HG02885 (cell line): ENCODE measurements at regions not wholly inside any gene's neighbourhood (a gene's known extent, or its start where the extent isn't known, plus 50 kb on each side); places are given as distances from the start of the nearest gene placed in this dataset.
"Not testable (repeated sequence)": the region's sequence is repeated elsewhere in the genome, so short reads cannot be mapped to it uniquely, and the experiment has no call there.

Experiments
- ATAC-seq: cut with Tn5 transposase; IDR thresholded peaks from one replicate; pipeline ENCODE4 v1.9.1; 2021; ENCODE audit warnings: mild to moderate bottlenecking; ENCODE audit not compliant: unreplicated experiment, poor library complexity

DNA sequence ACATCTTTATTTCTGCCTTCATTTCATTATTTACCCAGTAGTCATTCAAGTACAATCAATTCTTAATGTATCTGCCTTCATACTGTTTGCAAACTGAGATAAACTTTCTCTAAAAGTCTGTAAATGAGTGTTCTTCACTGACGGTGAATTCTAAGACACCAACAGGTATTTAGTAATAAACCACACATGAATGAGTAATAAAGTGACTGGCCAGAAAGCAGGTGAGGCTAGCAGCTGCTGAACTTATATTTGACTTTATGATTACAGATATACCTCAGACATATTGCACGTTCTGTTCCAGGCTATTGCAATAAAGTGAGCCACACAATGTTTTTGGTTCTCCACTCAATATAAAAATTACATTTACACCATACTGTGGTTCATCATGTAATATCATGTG is 1894.0 kb upstream of the RAG2 start:
- no peak for ATAC-seq

DNA sequence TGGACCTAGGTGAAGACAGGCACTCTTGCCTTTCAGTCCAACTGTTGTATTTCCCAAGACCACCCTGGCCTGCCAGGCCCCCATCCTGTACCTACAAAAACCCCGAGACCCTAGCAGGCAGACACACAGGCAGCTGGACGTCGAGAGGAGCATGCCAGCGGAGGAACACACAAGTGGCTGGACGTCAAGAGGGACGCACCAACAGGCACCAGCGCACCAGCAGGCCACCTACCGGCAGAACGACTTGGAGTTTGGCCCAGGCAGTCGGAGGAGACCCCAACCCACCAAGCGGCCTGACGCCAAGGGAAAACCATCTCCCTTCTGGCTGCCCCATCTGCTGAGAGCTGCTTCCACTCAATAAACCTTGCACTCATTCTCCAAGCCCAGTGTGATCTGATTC is 1883.4 kb upstream of the RAG2 start:
- ATAC-seq: no peak

DNA sequence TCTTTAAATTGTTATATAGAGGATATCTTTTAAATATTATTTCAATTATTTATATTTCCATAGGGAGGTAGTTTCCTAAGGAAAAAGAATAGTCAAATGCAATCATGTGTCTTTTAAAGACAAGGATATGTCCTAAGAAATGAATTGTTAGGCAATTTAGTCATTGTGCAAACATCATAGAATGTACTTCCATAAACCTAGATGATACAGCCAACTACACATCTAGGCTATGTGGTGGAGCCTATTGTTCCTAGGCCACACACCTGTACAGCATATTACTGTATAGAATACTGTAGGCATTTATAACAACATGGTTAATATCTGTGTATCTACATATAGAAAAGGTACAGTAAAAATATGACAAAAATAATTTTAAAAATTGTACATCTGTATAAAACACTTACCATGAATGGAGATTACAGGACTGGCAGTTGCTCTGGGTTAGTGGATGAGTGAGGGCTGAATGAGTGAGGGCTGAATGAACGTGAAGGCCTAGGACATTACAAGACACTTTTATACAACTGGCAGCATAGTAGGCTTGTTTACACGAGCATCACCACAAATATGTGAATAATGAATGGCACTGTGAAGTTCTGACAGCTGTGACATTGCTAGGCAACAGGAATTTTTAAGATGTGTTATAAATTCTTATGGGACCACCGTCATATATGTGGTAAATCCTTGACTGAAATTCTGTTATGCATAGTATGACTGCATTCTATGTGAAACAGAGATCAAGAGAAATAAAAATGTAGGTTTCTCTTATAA is 1879.0 kb upstream of the RAG2 start:
- ATAC-seq: no peak

DNA sequence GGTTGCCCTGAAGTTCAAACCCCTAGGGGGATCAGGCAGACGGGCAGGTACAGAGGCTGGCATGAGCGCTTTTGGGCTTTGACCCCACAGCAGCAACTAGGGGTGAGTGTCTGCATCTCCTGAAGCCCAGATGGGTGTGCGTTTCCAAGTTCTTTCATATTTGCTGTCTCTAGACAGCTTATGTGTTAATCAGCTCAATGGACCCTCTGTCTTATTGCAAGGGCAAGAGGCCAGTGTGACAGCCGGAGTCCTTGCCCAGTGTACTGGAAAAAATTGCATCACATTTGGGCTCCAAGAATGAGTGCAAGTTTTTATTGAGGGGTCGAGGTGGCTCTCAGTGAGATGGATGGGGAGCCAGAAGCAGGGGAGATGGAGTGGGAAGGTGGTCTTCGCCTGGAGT is 1863.7 kb upstream of the RAG2 start:
- no peak for ATAC-seq

DNA sequence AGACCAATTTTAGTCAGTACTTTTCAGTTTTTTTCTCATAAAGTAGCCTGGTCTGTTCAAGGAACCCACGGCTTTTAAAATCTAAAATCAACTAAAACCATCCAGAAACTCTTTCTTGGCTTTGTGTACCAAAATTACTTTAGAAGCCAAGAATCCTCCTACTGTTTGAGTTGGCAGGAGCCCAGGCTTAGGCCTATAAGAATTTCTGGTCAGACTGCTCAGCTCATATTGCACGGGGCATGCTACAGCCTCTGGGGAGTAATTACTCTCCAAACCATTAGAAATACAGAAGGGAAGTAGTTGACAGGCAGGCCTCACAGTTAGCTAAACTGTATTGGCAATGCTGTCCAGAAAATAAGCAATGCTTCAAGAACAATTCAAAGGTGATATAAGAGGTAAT is 1862.9 kb upstream of the RAG2 start:
- no peak for ATAC-seq

DNA sequence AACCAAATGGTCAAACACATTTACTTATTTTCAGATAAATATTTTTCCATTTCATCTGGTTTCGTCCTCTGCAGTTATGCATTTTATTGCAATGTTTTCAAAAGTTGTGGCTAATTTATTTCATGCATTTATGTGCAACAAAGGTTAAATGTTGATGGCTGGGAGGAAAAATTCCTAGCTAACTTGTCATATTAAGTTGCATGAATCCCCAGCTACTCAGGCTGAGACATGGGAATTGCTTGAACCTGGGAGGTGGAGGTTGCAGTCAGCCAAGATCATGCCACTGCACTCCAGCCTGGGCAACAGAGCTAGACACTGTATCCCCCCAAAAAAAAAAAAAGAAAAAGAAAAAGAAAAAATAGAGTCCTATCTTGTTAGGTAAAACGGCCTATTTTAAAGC is 1862.4 kb upstream of the RAG2 start:
- no peak for ATAC-seq

DNA sequence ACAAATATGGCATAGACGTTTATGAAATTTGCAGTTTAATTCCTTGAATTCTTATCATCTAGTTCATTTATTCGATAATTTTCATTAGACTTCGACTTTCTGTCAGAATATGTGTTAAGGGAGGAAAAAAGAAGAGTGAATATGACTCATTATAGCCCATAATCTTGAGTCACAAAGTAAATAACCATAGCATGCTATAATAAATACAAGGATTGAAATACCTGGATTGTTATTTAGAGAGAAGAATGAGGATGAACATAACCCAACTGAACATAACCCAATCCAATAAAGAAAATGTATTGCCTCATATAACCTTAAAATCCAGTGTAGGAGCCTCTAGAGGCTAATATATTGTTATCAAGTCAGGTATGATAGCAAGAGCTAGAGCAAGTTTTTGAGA is 1858.3 kb upstream of the RAG2 start:
- ATAC-seq: no peak

DNA sequence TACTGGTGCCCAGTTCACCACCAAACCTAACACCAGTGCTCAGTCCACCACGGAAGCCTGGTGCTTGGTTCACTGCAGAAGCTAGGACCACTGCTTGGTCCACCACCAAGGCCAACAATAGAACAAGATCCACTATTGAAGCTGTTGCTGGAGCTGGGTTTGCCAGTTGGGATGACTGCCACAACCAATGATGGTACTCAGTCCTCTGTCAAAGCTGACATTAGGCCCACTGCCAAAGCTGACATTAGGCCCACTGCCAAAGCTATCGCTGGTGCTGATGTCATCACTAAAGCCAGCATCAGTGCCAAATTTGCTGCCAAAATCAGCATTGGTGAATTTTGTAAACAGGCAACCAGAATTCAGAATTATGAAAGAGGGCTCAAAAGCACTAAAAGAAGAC is 1850.2 kb upstream of the RAG2 start:
- no peak for ATAC-seq

DNA sequence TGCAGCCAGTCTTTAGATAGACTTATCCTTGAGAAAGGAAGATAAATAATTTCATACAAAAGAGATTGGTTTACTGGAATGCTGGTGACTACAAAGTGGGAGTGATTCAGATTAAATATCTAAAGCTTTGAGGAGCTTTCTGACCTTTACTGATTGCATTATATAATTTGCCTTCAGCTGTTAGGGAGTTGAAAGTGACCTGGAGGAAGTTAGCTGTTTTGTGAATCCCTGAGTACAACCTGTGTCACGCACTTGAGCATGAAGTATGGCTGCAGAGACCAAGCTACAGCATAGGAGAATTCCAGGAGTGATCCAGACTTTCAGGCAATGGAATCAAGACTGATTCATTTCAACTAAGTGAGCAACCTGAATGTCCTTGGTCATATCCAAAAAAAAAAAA is 1848.3 kb upstream of the RAG2 start:
- no peak for ATAC-seq

DNA sequence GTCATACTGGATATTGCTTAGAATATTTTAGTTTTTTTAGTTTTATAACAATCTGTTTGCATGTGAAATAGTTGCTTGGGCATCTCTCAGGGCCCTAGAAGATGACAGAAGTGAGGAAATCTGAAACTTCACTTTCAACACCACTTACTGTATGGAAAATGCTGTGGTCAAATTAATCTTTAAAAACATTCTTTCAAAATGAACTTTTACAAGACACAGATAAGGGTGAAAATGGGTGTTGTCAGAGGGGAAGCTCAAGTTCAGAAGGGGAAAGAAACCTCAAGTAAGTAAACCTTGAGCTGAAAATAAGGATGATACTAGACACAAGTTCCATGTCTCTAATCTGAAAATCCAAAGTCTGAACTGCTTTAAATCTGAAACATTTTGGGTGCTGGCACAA is 1840.1 kb upstream of the RAG2 start:
- no peak for ATAC-seq

DNA sequence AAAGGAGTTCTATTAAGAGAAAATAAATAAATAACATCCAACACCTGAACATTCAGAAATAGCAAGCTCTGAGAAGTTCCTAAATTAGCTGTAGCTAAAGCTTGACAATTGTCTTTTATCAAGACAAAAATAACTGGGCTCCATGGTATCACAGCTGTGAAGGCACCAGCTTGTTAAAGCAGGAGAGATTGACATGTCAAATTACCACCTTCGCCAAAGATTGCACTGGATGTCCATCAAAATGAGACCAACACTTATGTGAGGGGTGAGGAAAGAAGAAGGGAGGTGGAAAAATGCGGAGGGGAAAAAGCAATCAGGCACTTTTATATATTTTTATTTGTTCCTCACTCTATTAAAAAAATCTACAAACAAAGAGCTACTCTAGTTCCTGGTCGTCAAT is 1827.5 kb upstream of the RAG2 start:
- ATAC-seq: no peak

DNA sequence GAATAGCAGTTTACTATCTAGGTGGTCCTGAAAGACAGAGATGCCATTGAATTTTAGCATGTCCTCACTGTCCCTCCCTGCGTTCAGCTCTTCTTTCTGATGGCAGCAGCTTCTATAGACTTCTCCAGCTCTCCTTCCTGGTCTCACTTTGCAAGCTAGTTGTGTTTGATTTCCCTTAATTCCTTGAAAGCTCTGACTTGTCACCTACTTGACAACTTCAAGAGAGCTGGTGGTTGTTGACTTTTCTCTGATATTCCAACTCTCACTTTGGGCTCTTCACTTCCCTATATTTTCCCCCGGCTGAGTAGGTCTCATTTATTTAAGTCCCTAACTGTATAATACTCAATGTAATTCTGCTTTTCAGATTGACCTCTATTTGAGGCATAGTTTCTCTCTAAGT is 1825.0 kb upstream of the RAG2 start:
- no peak for ATAC-seq

DNA sequence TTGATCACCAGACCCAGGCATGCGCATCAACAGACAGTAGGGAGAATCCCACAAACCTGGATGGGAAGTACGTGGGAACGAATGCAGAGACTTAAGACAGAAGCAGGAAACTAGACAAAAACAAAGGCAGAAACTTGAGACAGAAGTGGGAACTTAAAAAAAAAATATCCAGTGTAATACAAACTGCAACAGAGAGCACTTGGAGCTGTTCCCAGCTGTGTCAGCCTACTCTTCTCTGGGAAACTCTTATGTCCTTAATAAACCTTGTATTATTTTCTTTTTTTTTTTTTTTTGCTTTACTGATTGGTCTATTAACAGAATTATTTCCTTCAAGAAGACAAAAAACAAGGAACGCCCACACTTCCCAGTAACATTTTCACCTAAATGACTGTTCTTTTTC is 1818.1 kb upstream of the RAG2 start:
- ATAC-seq: no peak

DNA sequence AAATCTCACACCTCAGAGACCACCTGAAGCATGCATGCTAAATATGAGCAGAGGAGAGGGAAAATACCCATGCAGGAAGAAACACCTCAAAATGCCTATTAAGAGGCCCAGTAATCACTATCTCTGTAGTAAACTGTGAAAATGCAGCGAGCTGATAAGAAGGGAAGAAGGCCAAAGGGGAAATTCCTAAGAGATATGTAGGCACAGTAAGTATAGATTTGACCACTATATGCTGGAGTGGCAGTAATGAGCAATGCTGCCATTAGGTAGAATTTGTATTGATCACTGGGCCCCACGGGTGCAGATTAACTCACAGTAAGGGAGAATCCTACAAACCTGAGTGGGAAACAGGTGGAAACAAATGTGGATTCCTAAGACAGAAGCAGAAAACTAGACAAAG is 1813.1 kb upstream of the RAG2 start:
- ATAC-seq: no peak

DNA sequence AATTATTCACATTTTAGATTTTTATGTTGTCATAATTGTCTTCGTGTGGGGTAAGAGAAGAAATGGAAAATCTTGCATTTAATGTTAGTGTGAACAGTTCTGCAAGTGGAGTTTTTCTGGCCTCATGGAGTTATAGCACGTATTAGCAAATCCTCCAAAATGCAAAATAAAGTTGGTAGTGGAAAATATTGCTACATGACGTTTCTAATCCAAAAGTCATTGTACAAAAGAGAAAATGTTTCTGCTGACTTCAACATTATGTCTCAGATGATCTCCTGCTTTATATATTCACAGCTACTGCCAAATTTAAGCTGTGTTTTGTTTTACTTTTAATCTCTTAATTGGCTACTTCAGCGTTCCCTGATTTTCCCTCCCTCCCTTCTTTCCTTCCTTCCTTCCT is 1804.0 kb upstream of the RAG2 start:
- ATAC-seq: no peak

DNA sequence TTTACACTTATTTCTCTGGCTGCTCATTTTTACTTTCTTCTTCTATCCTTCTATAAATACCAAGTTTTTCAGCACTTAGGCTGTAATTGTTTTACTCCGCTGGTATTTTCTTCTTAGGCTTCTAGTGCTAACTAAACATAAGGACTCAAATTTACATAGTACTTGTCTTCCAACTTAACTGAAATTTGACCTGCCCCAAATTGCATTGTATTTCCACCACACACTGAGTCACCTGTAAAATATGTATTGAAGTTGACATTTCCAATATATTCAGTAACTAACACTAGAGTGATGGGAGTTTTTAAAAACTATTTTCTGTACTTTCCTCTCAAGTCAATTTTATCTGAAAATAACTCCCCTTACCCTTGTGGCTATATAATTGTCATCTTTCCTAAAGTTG is 1794.1 kb upstream of the RAG2 start:
- no peak for ATAC-seq

DNA sequence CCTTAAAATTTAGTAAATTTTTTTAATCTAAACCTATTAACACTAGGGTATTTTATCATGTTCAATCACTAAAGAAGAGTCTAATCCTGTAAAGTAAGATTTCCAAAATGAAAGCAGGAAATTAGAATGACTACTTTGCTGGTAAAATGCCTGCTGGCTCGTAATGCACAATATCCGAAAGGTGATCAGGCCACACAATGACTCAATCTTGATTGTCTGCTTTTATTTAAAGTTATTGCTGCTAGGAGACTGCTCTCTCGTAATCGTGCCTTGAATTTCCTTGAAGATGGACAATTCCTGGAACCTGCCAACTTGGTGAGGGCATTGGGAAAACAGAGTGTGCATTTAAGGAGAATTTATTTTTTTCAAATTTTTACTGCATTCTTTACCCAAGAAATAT is 1786.5 kb upstream of the RAG2 start:
- ATAC-seq: no peak

DNA sequence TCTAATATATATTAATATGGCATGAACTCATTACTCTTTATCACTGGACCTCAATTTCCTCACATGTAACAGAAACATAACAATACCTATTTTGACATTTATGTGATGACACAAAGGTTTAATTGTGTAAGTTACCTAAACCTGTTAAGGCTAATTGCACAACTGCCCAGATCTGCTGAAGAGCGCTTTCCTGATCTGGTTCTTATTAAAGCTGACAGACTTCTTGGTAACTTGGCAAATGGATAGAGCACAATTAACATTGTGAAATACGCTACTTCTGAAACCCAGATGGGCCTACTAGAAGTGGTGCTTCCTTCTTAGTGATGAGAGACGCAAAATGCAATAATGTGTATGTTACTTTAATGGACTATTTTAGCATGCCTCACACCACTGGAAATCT is 1767.2 kb upstream of the RAG2 start:
- no peak for ATAC-seq

DNA sequence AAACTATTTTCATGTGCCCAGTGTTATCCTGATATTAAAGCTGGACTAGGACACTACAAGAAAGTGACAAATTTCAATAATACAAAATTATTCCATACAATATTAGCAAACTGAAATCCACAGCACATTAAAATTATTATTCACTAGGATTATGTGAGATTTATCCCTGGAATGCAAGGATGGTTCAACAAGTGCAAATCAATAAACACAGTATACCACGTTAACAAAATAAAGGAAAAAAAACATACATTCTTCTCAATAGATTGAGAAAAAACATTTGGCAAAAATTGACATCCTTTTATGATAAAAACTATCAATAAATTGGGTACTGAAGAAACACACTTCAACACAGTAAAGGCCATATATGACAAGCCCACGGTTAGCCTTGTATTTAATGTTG is 1758.2 kb upstream of the RAG2 start:
- ATAC-seq: no peak

DNA sequence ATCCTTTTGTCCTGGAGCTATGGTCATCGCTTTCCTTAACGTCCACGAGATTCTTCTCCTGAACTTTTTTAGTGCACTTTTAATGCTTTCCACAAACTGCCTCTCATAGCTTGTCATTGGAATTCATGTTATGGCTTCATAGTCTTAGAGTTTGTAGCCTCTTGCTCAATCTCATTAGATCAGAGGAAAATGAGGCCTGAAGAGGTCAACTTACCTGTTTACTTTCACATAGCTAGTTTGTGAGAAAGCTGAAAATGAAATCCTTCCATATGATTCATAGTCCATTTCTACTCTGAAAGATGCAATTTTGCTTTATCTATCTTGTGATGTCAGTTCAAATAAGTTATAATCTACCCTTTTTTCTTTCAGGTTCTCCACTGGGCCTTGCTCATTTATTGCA is 1747.2 kb upstream of the RAG2 start:
- no peak for ATAC-seq

DNA sequence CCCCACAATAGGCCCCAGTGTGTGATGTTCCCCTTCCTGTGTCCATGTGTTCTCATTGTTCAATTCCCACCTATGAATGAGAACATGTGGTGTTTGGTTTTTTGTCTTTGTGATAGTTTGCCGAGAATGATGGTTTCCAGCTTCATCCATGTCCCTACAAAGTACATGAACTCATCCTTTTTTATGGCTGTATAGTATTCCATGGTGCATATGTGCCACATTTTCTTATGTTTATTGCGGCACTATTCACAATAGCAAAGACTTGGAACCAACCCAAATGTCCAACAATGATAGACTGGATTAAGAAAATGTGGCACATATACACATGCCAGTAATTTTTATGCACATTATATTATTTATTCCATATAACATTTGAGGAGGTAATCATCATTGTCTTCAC is 1743.6 kb upstream of the RAG2 start:
- ATAC-seq: not testable (repeated sequence)

DNA sequence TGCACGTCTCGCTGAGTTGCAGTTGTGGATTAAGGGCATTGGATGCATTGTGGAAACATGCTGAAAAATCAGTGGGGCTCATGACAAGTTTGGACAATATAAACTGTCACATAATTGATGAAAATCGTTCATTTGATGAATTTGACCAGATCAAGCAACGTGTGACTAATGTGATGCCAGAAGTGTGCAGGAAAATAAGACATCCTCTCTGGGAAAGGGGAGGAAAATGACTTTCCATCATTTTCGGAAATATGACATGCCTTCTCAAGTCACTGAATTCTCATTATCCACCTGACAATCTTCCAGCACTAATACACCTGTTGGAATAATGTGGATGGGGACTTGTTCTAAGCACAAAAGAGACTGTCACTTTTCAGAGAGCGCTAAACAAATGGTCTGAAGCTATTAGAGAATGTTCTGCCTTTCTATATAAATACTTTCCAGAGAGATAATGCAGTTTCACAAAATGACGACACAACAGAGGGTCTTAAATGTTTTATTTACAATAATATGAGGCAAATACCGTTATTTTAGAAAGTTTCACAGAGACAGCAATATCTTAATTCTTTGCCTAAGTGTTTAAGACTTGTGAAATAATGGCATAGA is 1741.9 kb upstream of the RAG2 start:
- no peak for ATAC-seq
